ENCODE measurements at regions not wholly inside any gene's neighbourhood (a gene's known extent, or its start where the extent isn't known, plus 50 kb on each side); places are given as distances from the start of the nearest gene placed in this dataset.

- intact Hi-C loops (cut with DNase I; ENCODE audit: low total_unique reads), result no loop called here
- Histone ChIP-seq H3K36me3 (no peaks in the 10 kb centered on the region), H3K27ac (no peak overlapping the region), H3K4me3 (no peak overlapping the region), H3K9me3 (no peaks in the 10 kb centered on the region), H3K27me3 (replicated peaks in 1 of 7) (no peaks in the 10 kb centered on the region), H3K4me1 (no peaks in the 10 kb centered on the region)
- no peak for TF ChIP-seq POLR2A (IDR thresholded peaks at IDR 0.05)
- TF ChIP-seq, protein P1, sequence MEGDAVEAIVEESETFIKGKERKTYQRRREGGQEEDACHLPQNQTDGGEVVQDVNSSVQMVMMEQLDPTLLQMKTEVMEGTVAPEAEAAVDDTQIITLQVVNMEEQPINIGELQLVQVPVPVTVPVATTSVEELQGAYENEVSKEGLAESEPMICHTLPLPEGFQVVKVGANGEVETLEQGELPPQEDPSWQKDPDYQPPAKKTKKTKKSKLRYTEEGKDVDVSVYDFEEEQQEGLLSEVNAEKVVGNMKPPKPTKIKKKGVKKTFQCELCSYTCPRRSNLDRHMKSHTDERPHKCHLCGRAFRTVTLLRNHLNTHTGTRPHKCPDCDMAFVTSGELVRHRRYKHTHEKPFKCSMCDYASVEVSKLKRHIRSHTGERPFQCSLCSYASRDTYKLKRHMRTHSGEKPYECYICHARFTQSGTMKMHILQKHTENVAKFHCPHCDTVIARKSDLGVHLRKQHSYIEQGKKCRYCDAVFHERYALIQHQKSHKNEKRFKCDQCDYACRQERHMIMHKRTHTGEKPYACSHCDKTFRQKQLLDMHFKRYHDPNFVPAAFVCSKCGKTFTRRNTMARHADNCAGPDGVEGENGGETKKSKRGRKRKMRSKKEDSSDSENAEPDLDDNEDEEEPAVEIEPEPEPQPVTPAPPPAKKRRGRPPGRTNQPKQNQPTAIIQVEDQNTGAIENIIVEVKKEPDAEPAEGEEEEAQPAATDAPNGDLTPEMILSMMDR (IDR thresholded peaks at IDR 0.05 in 8 of 11, conservative IDR thresholded peaks at IDR 0.05 in 3 of 11), result no peak
- no peak for TF ChIP-seq POLR2AphosphoS5 (IDR thresholded peaks at IDR 0.05)
- 52 to 65% (median 54%) methylated on average over 3 of the region's 3 CpGs for WGBS, 5 donors
- DNase-seq, result no peak
Observed at GRCh38 chr13:21232599-21232998, 56.1 kb downstream of the MRPL57 start.

DNA sequence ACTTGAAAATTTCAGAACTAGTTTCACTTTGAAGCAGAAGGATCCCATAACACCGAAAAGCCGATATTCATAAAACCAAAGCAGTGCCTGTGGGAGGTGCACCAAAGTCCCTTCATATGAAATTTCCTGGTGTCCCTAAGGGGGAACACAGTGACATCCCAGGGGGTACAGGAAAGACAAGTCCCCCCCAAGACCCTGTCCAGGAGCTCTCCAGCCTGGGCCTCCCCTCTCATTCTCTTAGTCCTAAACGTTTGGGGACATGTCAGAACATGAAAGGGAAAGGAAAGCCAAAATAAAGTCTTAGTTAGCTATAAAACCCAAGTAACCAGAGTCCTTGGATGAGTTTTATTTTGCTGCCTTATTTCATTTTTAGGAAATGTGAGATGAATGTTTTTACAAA lies 56.6 kb downstream of the MRPL57 start:
- Histone ChIP-seq H3K27me3 (replicated peaks in 1 of 7) (no peaks in the 10 kb centered on the region), H3K4me3 (no peak overlapping the region), H3K4me1 (no peaks in the 10 kb centered on the region), H3K36me3 (no peaks in the 10 kb centered on the region), H3K27ac (peak overlapping the region in 2 of 8 donors; percentile 13 to 28), H3K9me3 (peaks cover 0 to 3% (median 0%) of the 10 kb centered on the region in 8 donors)
- intact Hi-C loops (cut with DNase I; ENCODE audit: low total_unique reads), result no loop called here
- DNase-seq, result no peak
- WGBS, 5 donors, result 53 to 73% (median 63%) methylated on average over 3 of the region's 3 CpGs
- TF ChIP-seq, protein P1 (IDR thresholded peaks at IDR 0.05 in 8 of 11, conservative IDR thresholded peaks at IDR 0.05 in 3 of 11), result no peak
- no peak for TF ChIP-seq POLR2A (IDR thresholded peaks at IDR 0.05)
- TF ChIP-seq POLR2AphosphoS5 (IDR thresholded peaks at IDR 0.05), result no peak

GRCh38 chr13:21234526-21234925 lies 58.1 kb downstream of the MRPL57 start:
- TF ChIP-seq, protein P1 (IDR thresholded peaks at IDR 0.05 in 8 of 11, conservative IDR thresholded peaks at IDR 0.05 in 3 of 11), result no peak
- TF ChIP-seq POLR2A (IDR thresholded peaks at IDR 0.05), result no peak
- no peak for TF ChIP-seq POLR2AphosphoS5 (IDR thresholded peaks at IDR 0.05)
- DNase-seq, result no peak
- H3K9me3 ChIP-seq, result peaks cover 0 to 3% (median 0%) of the 10 kb centered on the region in 8 donors
- no peaks in the 10 kb centered on the region for H3K36me3 ChIP-seq
- no peak overlapping the region for H3K4me3 ChIP-seq
- no peaks in the 10 kb centered on the region for H3K27me3 ChIP-seq (replicated peaks in 1 of 7)
- 65 to 77% (median 73%) methylated on average over 8 of the region's 8 CpGs for WGBS, 5 donors
- intact Hi-C loops (cut with DNase I; ENCODE audit: low total_unique reads), result no loop called here
- no peaks in the 10 kb centered on the region for H3K4me1 ChIP-seq
- no peak overlapping the region for H3K27ac ChIP-seq

GRCh38 chr13:21235174-21235573 lies 58.7 kb downstream of the MRPL57 start:
- WGBS, 5 donors, result 85 to 93% (median 89%) methylated on average over 12 of the region's 12 CpGs
- Histone ChIP-seq H3K27me3 (replicated peaks in 1 of 7) (no peaks in the 10 kb centered on the region), H3K9me3 (peaks cover 0 to 3% (median 0%) of the 10 kb centered on the region in 8 donors), H3K4me3 (no peak overlapping the region), H3K27ac (no peak overlapping the region), H3K36me3 (no peaks in the 10 kb centered on the region), H3K4me1 (no peaks in the 10 kb centered on the region)
- intact Hi-C loops (cut with DNase I; ENCODE audit: low total_unique reads), result no loop called here
- TF ChIP-seq POLR2A (IDR thresholded peaks at IDR 0.05) (no peak), POLR2AphosphoS5 (IDR thresholded peaks at IDR 0.05) (no peak)
- TF ChIP-seq, protein P1 (IDR thresholded peaks at IDR 0.05 in 8 of 11, conservative IDR thresholded peaks at IDR 0.05 in 3 of 11), result no peak
- DNase-seq, result no peak
